ENCODE measurements at regions not wholly inside any gene's neighbourhood (a gene's known extent, or its start where the extent isn't known, plus 50 kb on each side); places are given as distances from the start of the nearest gene placed in this dataset.

DNA sequence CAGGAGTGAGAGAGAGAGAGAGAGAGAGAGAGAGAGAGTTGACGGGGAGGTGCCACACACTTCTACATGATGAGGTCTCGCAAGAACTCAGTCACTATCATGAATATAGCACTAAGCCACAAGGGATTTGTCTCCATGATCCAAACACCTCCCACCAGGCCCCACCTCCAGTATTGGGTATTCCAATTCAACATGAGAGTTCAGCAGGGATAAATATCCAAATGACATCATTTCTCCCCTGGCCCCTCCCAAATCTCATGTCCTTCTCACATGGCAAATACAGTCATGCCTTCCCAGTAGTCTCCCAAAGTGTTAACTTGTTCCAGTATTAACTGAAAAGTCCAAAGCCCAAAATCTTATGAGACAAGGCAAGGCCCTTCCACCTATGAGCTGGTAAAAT, 330.7 kb downstream of the CDH26 start:
- Histone ChIP-seq H3K27ac (ENCODE audit: extremely low read depth, low read depth, low read length) (no peak overlapping the region), H3K4me1 (ENCODE audit: control insufficient read depth, insufficient read depth, low read length) (no peaks in the 10 kb centered on the region), H3K4me3 (ENCODE audit: low read depth, low read length) (no peak overlapping the region), H3K36me3 (ENCODE audit: control insufficient read depth in 2 of 2, insufficient read depth in 1 of 2, low read length in 2 of 2) (no peaks in the 10 kb centered on the region), H3K9me3 (ENCODE audit: control insufficient read depth, insufficient read depth, low read depth, low read length) (no peaks in the 10 kb centered on the region; the same call in 1 of the 2 replicates)
- POLR2A ChIA-PET, result no interaction called here
- TF ChIP-seq, protein P1, sequence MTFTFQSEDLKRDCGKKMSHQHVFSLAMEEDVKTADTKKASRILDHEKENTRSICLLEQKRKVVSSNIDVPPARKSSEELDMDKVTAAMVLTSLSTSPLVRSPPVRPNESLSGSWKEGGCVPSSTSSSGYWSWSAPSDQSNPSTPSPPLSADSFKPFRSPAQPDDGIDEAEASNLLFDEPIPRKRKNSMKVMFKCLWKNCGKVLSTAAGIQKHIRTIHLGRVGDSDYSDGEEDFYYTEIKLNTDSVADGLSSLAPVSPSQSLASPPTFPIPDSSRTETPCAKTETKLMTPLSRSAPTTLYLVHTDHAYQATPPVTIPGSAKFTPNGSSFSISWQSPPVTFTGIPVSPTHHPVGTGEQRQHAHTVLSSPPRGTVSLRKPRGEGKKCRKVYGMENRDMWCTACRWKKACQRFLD (tag by site-specific recombination; IDR thresholded peaks at IDR 0.05), result no peak
- TF ChIP-seq ZNF610 (tag by site-specific recombination; IDR thresholded peaks at IDR 0.05; ENCODE audit: borderline replicate concordance), result no peak
- CTCF ChIA-PET, result no interaction called here

DNA sequence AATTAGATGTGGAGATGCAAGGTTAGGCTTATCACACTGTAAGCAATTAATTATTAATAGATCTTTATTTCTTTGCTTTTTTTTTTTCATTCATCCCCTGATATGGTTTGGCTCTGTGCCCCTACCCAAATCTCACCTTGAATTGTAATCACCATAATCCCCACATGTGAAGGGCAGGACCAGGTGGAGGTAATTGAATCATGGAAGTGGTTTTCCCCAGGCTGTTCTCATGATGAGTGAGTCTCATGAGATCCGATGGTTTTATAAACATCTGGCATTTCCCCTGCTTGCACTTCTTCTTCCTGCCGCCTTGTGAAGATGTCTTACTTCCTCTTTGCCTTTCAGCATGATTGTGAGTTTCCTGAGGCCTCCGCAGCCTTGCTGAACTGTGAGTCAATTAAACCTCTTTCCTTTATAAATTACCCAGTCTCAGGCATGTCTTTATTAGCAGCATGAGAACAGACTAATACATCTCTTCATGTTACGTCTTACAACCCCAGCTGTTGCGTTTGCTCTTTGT, 333.8 kb downstream of the CDH26 start:
- Histone ChIP-seq H3K27ac (ENCODE audit: extremely low read depth, low read depth, low read length) (no peak overlapping the region), H3K9me3 (ENCODE audit: control insufficient read depth, insufficient read depth, low read depth, low read length) (no peaks in the 10 kb centered on the region; the same call in 1 of the 2 replicates), H3K36me3 (ENCODE audit: control insufficient read depth in 2 of 2, insufficient read depth in 1 of 2, low read length in 2 of 2) (no peaks in the 10 kb centered on the region), H3K4me3 (ENCODE audit: low read depth, low read length) (no peak overlapping the region), H3K4me1 (ENCODE audit: control insufficient read depth, insufficient read depth, low read length) (no peaks in the 10 kb centered on the region)
- TF ChIP-seq ZNF768 (tag by site-specific recombination; IDR thresholded peaks at IDR 0.05), result no peak
- TF ChIP-seq, protein P2, sequence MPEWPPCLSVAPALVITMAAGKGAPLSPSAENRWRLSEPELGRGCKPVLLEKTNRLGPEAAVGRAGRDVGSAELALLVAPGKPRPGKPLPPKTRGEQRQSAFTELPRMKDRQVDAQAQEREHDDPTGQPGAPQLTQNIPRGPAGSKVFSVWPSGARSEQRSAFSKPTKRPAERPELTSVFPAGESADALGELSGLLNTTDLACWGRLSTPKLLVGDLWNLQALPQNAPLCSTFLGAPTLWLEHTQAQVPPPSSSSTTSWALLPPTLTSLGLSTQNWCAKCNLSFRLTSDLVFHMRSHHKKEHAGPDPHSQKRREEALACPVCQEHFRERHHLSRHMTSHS (tag by site-specific recombination; IDR thresholded peaks at IDR 0.05), result no peak
- no peak for TF ChIP-seq ZNF629 (tag by site-specific recombination; IDR thresholded peaks at IDR 0.05)
- no peak for TF ChIP-seq ZNF677 (tag by site-specific recombination; IDR thresholded peaks at IDR 0.05)
- TF ChIP-seq RBAK (tag by site-specific recombination; IDR thresholded peaks at IDR 0.05), result no peak
- TF ChIP-seq, protein P3, sequence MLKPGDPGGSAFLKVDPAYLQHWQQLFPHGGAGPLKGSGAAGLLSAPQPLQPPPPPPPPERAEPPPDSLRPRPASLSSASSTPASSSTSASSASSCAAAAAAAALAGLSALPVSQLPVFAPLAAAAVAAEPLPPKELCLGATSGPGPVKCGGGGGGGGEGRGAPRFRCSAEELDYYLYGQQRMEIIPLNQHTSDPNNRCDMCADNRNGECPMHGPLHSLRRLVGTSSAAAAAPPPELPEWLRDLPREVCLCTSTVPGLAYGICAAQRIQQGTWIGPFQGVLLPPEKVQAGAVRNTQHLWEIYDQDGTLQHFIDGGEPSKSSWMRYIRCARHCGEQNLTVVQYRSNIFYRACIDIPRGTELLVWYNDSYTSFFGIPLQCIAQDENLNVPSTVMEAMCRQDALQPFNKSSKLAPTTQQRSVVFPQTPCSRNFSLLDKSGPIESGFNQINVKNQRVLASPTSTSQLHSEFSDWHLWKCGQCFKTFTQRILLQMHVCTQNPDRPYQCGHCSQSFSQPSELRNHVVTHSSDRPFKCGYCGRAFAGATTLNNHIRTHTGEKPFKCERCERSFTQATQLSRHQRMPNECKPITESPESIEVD (tag by site-specific recombination; IDR thresholded peaks at IDR 0.05), result no peak
- no peak for TF ChIP-seq ZNF140 (tag by site-specific recombination; IDR thresholded peaks at IDR 0.05)
- TF ChIP-seq ZNF274 (IDR thresholded peaks at IDR 0.05; ENCODE audit: low read length), result no peak
- no peak for TF ChIP-seq ZNF274 (tag by site-specific recombination; IDR thresholded peaks at IDR 0.05; ENCODE audit: borderline replicate concordance)
- TF ChIP-seq ZNF16 (tag by site-specific recombination; IDR thresholded peaks at IDR 0.05; ENCODE audit: low read depth), result no peak
- no peak for TF ChIP-seq REPIN1 (tag by site-specific recombination; IDR thresholded peaks at IDR 0.05; ENCODE audit: low read depth)
- POLR2A ChIA-PET, result no interaction called here
- CTCF ChIA-PET, result no interaction called here

DNA sequence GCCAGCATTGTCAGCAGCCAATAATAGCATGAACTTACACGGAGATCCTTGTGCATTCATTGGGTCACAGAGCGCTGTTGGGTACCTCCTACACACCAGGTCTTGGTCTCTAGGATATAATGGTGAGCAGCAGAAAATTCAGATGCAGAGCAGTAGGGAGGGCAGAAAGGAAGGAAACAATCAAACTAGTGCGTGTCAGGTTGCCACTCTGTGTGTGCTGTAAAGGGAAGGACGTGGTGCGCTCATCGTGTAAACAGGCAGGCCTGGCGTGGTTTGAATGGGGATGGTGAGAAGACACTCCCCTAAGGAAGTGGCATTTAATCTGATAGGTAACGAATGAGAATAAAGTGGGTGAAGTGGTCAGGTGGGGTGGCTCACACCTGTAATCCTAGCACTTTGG, 336.4 kb downstream of the CDH26 start:
- Histone ChIP-seq H3K36me3 (ENCODE audit: control insufficient read depth in 2 of 2, insufficient read depth in 1 of 2, low read length in 2 of 2) (no peaks in the 10 kb centered on the region), H3K27ac (ENCODE audit: extremely low read depth, low read depth, low read length) (no peak overlapping the region), H3K4me3 (ENCODE audit: low read depth, low read length) (no peak overlapping the region), H3K9me3 (ENCODE audit: control insufficient read depth, insufficient read depth, low read depth, low read length) (no peaks in the 10 kb centered on the region; the same call in 1 of the 2 replicates), H3K4me1 (ENCODE audit: control insufficient read depth, insufficient read depth, low read length) (no peaks in the 10 kb centered on the region)
- TF ChIP-seq WT1 (tag by site-specific recombination; IDR thresholded peaks at IDR 0.05) (no peak), ZNF48 (tag by site-specific recombination; IDR thresholded peaks at IDR 0.05) (no peak), ZFHX2 (tag by site-specific recombination; conservative IDR thresholded peaks at IDR 0.05) (no peak), ZNF707 (tag by site-specific recombination; IDR thresholded peaks at IDR 0.05) (no peak), IKZF3 (tag by site-specific recombination; IDR thresholded peaks at IDR 0.05) (no peak), ZNF132 (tag by site-specific recombination; IDR thresholded peaks at IDR 0.05; ENCODE audit: borderline replicate concordance) (no peak), ZNF311 (tag by site-specific recombination; IDR thresholded peaks at IDR 0.05; ENCODE audit: borderline replicate concordance) (no peak), GLI4 (tag by site-specific recombination; IDR thresholded peaks at IDR 0.05) (no peak)
- TF ChIP-seq, protein P4, sequence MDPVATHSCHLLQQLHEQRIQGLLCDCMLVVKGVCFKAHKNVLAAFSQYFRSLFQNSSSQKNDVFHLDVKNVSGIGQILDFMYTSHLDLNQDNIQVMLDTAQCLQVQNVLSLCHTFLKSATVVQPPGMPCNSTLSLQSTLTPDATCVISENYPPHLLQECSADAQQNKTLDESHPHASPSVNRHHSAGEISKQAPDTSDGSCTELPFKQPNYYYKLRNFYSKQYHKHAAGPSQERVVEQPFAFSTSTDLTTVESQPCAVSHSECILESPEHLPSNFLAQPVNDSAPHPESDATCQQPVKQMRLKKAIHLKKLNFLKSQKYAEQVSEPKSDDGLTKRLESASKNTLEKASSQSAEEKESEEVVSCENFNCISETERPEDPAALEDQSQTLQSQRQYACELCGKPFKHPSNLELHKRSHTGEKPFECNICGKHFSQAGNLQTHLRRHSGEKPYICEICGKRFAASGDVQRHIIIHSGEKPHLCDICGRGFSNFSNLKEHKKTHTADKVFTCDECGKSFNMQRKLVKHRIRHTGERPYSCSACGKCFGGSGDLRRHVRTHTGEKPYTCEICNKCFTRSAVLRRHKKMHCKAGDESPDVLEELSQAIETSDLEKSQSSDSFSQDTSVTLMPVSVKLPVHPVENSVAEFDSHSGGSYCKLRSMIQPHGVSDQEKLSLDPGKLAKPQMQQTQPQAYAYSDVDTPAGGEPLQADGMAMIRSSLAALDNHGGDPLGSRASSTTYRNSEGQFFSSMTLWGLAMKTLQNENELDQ (tag by site-specific recombination; IDR thresholded peaks at IDR 0.05; ENCODE audit: low read depth), result no peak
- TF ChIP-seq, protein P5, sequence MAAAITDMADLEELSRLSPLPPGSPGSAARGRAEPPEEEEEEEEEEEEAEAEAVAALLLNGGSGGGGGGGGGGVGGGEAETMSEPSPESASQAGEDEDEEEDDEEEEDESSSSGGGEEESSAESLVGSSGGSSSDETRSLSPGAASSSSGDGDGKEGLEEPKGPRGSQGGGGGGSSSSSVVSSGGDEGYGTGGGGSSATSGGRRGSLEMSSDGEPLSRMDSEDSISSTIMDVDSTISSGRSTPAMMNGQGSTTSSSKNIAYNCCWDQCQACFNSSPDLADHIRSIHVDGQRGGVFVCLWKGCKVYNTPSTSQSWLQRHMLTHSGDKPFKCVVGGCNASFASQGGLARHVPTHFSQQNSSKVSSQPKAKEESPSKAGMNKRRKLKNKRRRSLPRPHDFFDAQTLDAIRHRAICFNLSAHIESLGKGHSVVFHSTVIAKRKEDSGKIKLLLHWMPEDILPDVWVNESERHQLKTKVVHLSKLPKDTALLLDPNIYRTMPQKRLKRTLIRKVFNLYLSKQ (tag by site-specific recombination; IDR thresholded peaks at IDR 0.05; ENCODE audit: borderline replicate concordance), result no peak
- ChIA-PET CTCF (no interaction called here), POLR2A (no interaction called here)

Measured in HEK293 (cell line).